ENCODE measurements at regions not wholly inside any gene's neighbourhood (a gene's known extent, or its start where the extent isn't known, plus 50 kb on each side); places are given as distances from the start of the nearest gene placed in this dataset.

GRCh38 chr7:145909991-145910513, 206.5 kb upstream of the CNTNAP2 start:
- TF ChIP-seq POLR2AphosphoS5 (IDR thresholded peaks at IDR 0.05): no peak
- no peak for TF ChIP-seq POLR2A (IDR thresholded peaks at IDR 0.05)
- TF ChIP-seq CTCF (IDR thresholded peaks at IDR 0.05): no peak
- no peaks in the 10 kb centered on the region for H3K4me1 ChIP-seq
- H3K4me3 ChIP-seq: no peak overlapping the region
- WGBS, 2 donors: 42 to 79% methylated on average over 3 of the region's 3 CpGs
- no peak overlapping the region for H3K27ac ChIP-seq
- intact Hi-C loops (cut with DNase I): no loop called here
- H3K36me3 ChIP-seq: no peaks in the 10 kb centered on the region
- DNase-seq: no peak
- no peaks in the 10 kb centered on the region for H3K9me3 ChIP-seq
- H3K27me3 ChIP-seq: no peaks in the 10 kb centered on the region

- no peak for TF ChIP-seq POLR2A (IDR thresholded peaks at IDR 0.05)
- TF ChIP-seq CTCF (IDR thresholded peaks at IDR 0.05): no peak
- TF ChIP-seq POLR2AphosphoS5 (IDR thresholded peaks at IDR 0.05): no peak
- TF ChIP-seq EP300 (IDR thresholded peaks at IDR 0.05): no peak
These were observed 212.9 kb upstream of the CNTNAP2 start for GRCh38 chr7:145903658-145904057.

GRCh38 chr7:145902123-145902522, 214.5 kb upstream of the CNTNAP2 start:
- 42 to 63% methylated on average over 3 of the region's 3 CpGs for WGBS, 2 donors
- H3K27me3 ChIP-seq: no peaks in the 10 kb centered on the region
- no peaks in the 10 kb centered on the region for H3K36me3 ChIP-seq
- H3K9me3 ChIP-seq: peaks cover 0 to 2% (median 0%) of the 10 kb centered on the region in 4 donors
- no peak for TF ChIP-seq CTCF (IDR thresholded peaks at IDR 0.05)
- no peak for TF ChIP-seq EP300 (IDR thresholded peaks at IDR 0.05)
- no peak for TF ChIP-seq POLR2AphosphoS5 (IDR thresholded peaks at IDR 0.05)
- no peak for TF ChIP-seq POLR2A (IDR thresholded peaks at IDR 0.05)
- no peak for DNase-seq
- no peak overlapping the region for H3K4me3 ChIP-seq
- no peak overlapping the region for H3K27ac ChIP-seq
- intact Hi-C loops (cut with DNase I): no loop called here
- H3K4me1 ChIP-seq: no peaks in the 10 kb centered on the region

More at GRCh38 chr7:145903658-145904057, 212.9 kb upstream of the CNTNAP2 start:
- Histone ChIP-seq H3K4me1 (no peaks in the 10 kb centered on the region), H3K36me3 (no peaks in the 10 kb centered on the region), H3K4me3 (no peak overlapping the region), H3K27me3 (no peaks in the 10 kb centered on the region), H3K27ac (no peak overlapping the region), H3K9me3 (peaks cover 0 to 2% (median 0%) of the 10 kb centered on the region in 4 donors)
- intact Hi-C loops (cut with DNase I): no loop called here
- DNase-seq: no peak

GRCh38 chr7:145899938-145900337, 216.7 kb upstream of the CNTNAP2 start:
- Histone ChIP-seq H3K9me3 (peaks cover 0 to 2% (median 0%) of the 10 kb centered on the region in 4 donors), H3K27me3 (no peaks in the 10 kb centered on the region), H3K4me1 (no peaks in the 10 kb centered on the region), H3K36me3 (no peaks in the 10 kb centered on the region), H3K4me3 (no peak overlapping the region), H3K27ac (no peak overlapping the region)
- TF ChIP-seq POLR2AphosphoS5 (IDR thresholded peaks at IDR 0.05) (no peak), EP300 (IDR thresholded peaks at IDR 0.05) (no peak), CTCF (IDR thresholded peaks at IDR 0.05) (no peak), POLR2A (IDR thresholded peaks at IDR 0.05) (no peak)
- no peak for DNase-seq
- intact Hi-C loops (cut with DNase I): no loop called here
- 85 to 90% methylated on average over 2 of the region's 2 CpGs for WGBS, 2 donors

GRCh38 chr7:145893925-145894535, 222.6 kb upstream of the CNTNAP2 start:
- intact Hi-C loops (cut with DNase I): no loop called here
- 89 to 95% methylated on average over 4 of the region's 4 CpGs for WGBS, 2 donors
- Histone ChIP-seq H3K9me3 (peaks cover 0 to 7% (median 0%) of the 10 kb centered on the region in 4 donors), H3K4me1 (no peaks in the 10 kb centered on the region), H3K4me3 (no peak overlapping the region), H3K36me3 (no peaks in the 10 kb centered on the region), H3K27me3 (no peaks in the 10 kb centered on the region), H3K27ac (no peak overlapping the region)
- no peak for DNase-seq
- TF ChIP-seq POLR2AphosphoS5 (IDR thresholded peaks at IDR 0.05) (no peak), CTCF (IDR thresholded peaks at IDR 0.05) (no peak), POLR2A (IDR thresholded peaks at IDR 0.05) (no peak)

All from sigmoid colon (tissue), 6 donors.